Cardiac muscle cell (in vitro differentiated cells and primary cell): ENCODE measurements at regions not wholly inside any gene's neighbourhood (a gene's known extent, or its start where the extent isn't known, plus 50 kb on each side); places are given as distances from the start of the nearest gene placed in this dataset.

Experiments used
- DNase-seq, 2 donors: peaks; one replicate each; pipeline versions ENCODE4 v3.0.0 to v3.0.0-alpha.2; 2010 to 2017; ENCODE audit warnings: low read depth in 1 of 2, low spot score in 1 of 2
- H3K27ac ChIP-seq: fragments of 200-600 bp; sonication (generic); 2 replicates; pipeline ENCODE4 v1.5.1; 2016
- H3K27me3 ChIP-seq: fragments of 200-600 bp; sonication (generic); 2 replicates; pipeline ENCODE4 v1.6.0; 2016; ENCODE audit warnings: control low read depth
- H3K36me3 ChIP-seq: fragments of 200-600 bp; sonication (generic); 2 replicates; pipeline ENCODE4 v1.5.1; 2016; ENCODE audit warnings: control low read depth
- H3K4me1 ChIP-seq: fragments of 200-600 bp; sonication (generic); 2 replicates; pipeline ENCODE4 v1.8.1; 2017; ENCODE audit warnings: low read depth, mild to moderate bottlenecking, mixed run types
- H3K4me3 ChIP-seq: fragments of 200-600 bp; sonication (generic); 2 replicates; pipeline ENCODE4 v1.5.1; 2016; ENCODE audit warnings: mild to moderate bottlenecking
- H3K9me3 ChIP-seq: fragments of 200-600 bp; sonication (generic); 2 replicates; pipeline ENCODE4 v1.5.1; 2017; ENCODE audit warnings: low read depth, mild to moderate bottlenecking, control low read depth
- TF ChIP-seq, protein P1 (sequence below): IDR thresholded peaks from 2 replicates; pipeline ENCODE4 v1.5.1; 2012; ENCODE audit warnings: low read depth, mild to moderate bottlenecking, low read length

DNA sequence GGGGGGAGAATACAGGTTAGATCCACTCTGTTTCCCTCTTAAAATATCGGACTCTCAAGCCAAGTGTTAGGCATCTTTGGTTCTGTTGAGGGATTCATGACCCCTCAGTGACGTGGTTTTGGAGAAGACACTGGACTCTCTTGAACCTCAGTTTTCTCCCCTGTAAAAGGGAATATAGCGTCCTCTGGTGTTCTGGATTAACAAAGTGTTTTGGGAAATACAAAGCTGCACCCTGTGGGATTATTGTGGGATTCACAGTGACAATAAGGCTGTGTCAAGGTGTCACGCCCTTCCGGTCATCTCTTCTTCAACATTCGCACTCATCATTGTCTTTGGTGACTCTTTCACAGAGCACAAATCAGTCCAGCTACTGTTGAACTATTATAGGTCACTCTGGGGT, 139.0 kb downstream of the IRX1 start:
- no peak for DNase-seq
- Histone ChIP-seq H3K27ac (no peak overlapping the region), H3K36me3 (no peaks in the 10 kb centered on the region), H3K27me3 (no peaks in the 10 kb centered on the region), H3K9me3 (no peaks in the 10 kb centered on the region), H3K4me3 (no peak overlapping the region), H3K4me1 (no peaks in the 10 kb centered on the region)
- TF ChIP-seq, protein P1, sequence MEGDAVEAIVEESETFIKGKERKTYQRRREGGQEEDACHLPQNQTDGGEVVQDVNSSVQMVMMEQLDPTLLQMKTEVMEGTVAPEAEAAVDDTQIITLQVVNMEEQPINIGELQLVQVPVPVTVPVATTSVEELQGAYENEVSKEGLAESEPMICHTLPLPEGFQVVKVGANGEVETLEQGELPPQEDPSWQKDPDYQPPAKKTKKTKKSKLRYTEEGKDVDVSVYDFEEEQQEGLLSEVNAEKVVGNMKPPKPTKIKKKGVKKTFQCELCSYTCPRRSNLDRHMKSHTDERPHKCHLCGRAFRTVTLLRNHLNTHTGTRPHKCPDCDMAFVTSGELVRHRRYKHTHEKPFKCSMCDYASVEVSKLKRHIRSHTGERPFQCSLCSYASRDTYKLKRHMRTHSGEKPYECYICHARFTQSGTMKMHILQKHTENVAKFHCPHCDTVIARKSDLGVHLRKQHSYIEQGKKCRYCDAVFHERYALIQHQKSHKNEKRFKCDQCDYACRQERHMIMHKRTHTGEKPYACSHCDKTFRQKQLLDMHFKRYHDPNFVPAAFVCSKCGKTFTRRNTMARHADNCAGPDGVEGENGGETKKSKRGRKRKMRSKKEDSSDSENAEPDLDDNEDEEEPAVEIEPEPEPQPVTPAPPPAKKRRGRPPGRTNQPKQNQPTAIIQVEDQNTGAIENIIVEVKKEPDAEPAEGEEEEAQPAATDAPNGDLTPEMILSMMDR = no peak

DNA sequence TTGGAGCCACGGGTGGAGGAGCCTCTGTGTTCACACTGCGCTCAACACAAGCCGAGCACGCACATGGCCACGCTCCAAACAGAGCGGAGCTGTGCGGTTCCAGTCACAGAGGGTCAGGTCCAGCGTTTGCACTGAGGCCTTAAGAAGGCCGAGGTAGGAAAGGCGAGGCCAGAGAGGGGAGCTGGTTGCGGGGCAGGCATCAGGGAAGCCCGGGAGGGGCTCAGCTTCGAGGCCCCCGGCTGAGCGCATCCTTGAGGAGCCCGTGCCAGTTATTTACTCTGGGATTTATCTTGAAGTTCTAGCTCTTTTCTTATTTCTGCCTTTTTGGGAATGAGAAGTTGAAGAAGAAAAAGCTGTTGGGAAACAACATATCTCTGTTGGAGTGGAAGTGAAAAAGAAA, 140.8 kb downstream of the IRX1 start:
- H3K27ac ChIP-seq = no peak overlapping the region
- H3K4me1 ChIP-seq = no peaks in the 10 kb centered on the region
- no peaks in the 10 kb centered on the region for H3K9me3 ChIP-seq
- TF ChIP-seq, protein P1 = no peak
- no peaks in the 10 kb centered on the region for H3K27me3 ChIP-seq
- DNase-seq = no peak
- H3K4me3 ChIP-seq = no peak overlapping the region
- no peaks in the 10 kb centered on the region for H3K36me3 ChIP-seq

DNA sequence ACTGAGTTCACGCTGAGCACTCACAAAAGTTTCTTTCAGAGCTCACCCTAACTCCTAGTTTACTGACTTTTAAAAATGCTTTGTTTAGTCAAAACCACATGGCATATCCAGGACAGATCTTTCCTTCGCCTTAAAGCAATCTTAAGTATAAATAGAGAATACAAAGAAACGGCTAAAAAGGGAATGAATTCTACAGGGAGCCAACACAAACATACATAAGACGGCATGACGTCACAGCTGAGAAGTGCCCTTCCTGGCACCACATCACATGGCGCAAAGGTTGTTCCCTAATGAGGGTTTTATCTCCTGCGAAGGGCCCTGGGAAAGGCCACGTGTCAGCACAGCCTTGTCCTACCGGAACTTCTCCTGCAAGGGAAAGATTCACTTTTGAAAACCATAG, 141.3 kb downstream of the IRX1 start:
- DNase-seq = no peak
- no peak overlapping the region for H3K4me3 ChIP-seq
- no peaks in the 10 kb centered on the region for H3K36me3 ChIP-seq
- TF ChIP-seq, protein P1 = no peak
- H3K27me3 ChIP-seq = no peaks in the 10 kb centered on the region
- H3K9me3 ChIP-seq = no peaks in the 10 kb centered on the region
- no peak overlapping the region for H3K27ac ChIP-seq
- no peaks in the 10 kb centered on the region for H3K4me1 ChIP-seq

DNA sequence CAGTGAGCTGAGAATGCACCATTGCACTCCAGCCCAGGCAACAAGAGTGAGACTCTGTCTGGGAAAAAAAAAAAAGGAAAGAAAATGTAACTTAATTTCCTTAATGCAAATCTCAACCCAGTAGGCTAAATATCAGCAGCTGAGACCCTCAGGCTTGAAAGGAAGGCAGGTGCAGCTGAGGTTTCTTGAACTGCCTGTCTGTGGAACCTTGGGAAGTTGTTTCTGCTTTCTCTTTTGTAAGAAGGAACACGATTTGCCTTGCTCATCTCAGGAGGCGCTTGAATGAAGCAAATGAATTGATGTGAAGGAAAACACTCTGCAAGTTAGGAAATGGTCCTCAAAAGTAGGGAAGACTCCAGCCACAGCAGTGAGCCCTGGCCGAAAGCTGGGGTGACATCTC, 143.3 kb downstream of the IRX1 start:
- no peaks in the 10 kb centered on the region for H3K27me3 ChIP-seq
- H3K4me3 ChIP-seq = no peak overlapping the region
- no peaks in the 10 kb centered on the region for H3K4me1 ChIP-seq
- no peaks in the 10 kb centered on the region for H3K9me3 ChIP-seq
- TF ChIP-seq, protein P1 = no peak
- H3K36me3 ChIP-seq = no peaks in the 10 kb centered on the region
- no peak for DNase-seq
- no peak overlapping the region for H3K27ac ChIP-seq

DNA sequence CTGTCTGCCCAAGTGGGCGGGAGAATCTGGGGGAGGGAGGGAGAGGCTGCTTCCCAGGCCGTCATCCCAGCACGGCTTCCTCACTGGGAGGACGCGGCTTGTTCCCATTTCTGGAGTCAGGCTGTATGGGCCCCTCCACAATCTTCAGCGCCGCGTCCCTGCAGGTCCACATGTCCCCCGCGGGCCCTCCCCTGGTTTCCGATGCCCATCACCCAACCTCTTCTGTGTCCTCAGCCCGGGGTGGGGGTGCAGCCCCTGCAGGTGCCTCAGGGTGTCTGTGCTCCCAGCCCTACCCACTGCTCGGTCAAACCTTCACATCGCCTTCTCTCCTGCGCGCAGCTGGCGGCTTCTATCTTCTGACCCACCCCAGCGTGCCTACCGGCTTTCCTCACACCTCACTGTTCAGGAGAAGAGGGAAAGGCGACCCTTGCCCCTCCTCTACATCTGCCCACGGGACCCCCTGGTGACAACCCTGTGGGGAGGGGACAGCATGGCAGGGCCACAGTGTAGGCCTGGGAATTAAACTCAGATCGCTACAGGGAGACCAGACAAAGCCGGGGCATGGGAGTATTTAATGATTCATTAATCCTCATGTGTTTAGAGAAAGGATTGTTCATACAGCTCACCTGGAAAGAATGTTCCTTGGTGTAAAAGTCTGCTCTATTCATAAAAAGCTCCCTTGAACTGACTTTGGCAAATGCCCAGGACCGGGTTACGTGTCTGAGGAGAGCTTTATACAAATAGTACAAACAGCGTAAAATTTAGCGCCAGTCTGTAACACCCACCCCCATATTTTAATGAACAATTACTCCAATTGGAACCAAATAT, 145.1 kb downstream of the IRX1 start:
- Histone ChIP-seq H3K27me3 (no peaks in the 10 kb centered on the region), H3K9me3 (no peaks in the 10 kb centered on the region), H3K27ac (no peak overlapping the region), H3K4me3 (no peak overlapping the region), H3K36me3 (no peaks in the 10 kb centered on the region), H3K4me1 (no peaks in the 10 kb centered on the region)
- DNase-seq = no peak
- TF ChIP-seq, protein P1 = no peak
